ENCODE measurements at regions not wholly inside any gene's neighbourhood (a gene's known extent, or its start where the extent isn't known, plus 50 kb on each side); places are given as distances from the start of the nearest gene placed in this dataset.

GRCh38 chr5:61924251-61924650 lies 381.8 kb upstream of the KIF2A start:
- TF ChIP-seq CTCF (IDR thresholded peaks at IDR 0.05) (no peak), POLR2A (IDR thresholded peaks at IDR 0.05) (no peak)
